Immature natural killer cell (primary cell): ENCODE measurements at regions not wholly inside any gene's neighbourhood (a gene's known extent, or its start where the extent isn't known, plus 50 kb on each side); places are given as distances from the start of the nearest gene placed in this dataset.

Experiments
- DNase-seq, 3 donors: peaks; one replicate each; pipeline ENCODE4 v3.0.0; 2022; ENCODE audit warnings: mixed read lengths in 1 of 3
- H3K27ac Mint-ChIP-seq, 6 donors: one replicate each; pipeline ENCODE4 v1.8.0; 2020; ENCODE audit warnings: mixed read lengths in 6 of 6, mild to moderate bottlenecking in 5 of 6, inconsistent platforms in 4 of 6, moderate library complexity in 3 of 6
- H3K27me3 Mint-ChIP-seq, 3 donors: one replicate each; pipeline ENCODE4 v1.8.0; 2020 to 2021; ENCODE audit warnings: low read depth in 3 of 3, mild to moderate bottlenecking in 3 of 3, mixed read lengths in 3 of 3, moderate library complexity in 3 of 3, inconsistent platforms in 1 of 3
- H3K36me3 Mint-ChIP-seq, 3 donors: one replicate each; pipeline ENCODE4 v1.8.0; 2020; ENCODE audit warnings: mixed read lengths in 3 of 3, inconsistent platforms in 2 of 3, mild to moderate bottlenecking in 2 of 3
- H3K4me1 Mint-ChIP-seq, 2 donors: one replicate each; pipeline ENCODE4 v1.8.0; 2020; ENCODE audit warnings: inconsistent platforms in 2 of 2, mild to moderate bottlenecking in 2 of 2, mixed read lengths in 2 of 2, moderate library complexity in 1 of 2
- H3K4me3 Mint-ChIP-seq, 5 donors: one replicate each; pipeline ENCODE4 v1.8.0; 2020; ENCODE audit warnings: mild to moderate bottlenecking in 5 of 5, mixed read lengths in 5 of 5, inconsistent platforms in 3 of 5, moderate library complexity in 3 of 5
- H3K9me3 Mint-ChIP-seq, 6 donors: one replicate each; pipeline ENCODE4 v1.8.0; 2020; ENCODE audit warnings: mild to moderate bottlenecking in 6 of 6, mixed read lengths in 6 of 6, inconsistent platforms in 4 of 6, moderate library complexity in 3 of 6

DNA sequence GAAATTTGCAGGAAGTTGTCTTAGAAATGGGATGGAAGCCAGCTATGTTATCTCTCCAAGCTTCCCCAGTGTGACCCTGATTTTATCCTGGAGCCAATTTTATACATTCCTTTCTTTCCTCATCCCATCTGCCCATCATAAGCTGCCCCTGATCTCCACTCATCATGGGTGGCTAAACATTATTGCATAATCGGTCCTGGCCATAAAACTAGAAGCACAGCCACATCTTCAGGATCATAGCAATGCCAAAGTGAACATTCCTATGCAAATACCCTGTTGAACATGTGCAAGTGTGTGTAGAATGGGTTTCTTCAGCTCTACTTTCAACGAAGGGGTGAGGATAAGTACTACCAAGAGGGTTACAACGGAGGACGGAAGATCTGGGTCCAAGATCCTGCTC, 50.6 kb upstream of the COG2 start:
- peaks cover 0 to 6% (median 2%) of the 10 kb centered on the region in 3 donors for H3K27me3 Mint-ChIP-seq
- no peaks in the 10 kb centered on the region for H3K36me3 Mint-ChIP-seq
- H3K27ac Mint-ChIP-seq = no peak overlapping the region
- no peak overlapping the region for H3K4me3 Mint-ChIP-seq
- no peaks in the 10 kb centered on the region for H3K9me3 Mint-ChIP-seq
- H3K4me1 Mint-ChIP-seq = no peaks in the 10 kb centered on the region
- DNase-seq = no peak

DNA sequence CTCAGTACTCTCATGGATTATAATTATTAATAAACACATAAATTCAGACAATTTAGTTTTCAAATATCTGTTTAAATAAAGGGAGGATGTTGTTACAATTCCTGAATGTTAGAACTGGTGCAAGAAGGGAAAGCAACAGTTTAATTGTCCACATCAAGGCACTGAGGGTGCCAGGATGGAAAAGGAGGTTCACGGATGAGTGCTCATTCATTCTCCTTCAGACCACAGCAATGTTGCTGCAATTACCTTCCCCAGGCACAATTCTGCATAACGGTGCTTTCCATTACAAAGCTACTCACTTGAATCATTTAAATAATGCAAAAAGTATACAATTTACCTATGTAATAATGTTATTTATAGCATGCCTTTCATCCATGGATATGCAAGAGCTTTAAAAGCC, 52.3 kb upstream of the COG2 start:
- no peak overlapping the region for H3K4me3 Mint-ChIP-seq
- H3K27ac Mint-ChIP-seq = no peak overlapping the region
- peaks cover 0 to 6% (median 2%) of the 10 kb centered on the region in 3 donors for H3K27me3 Mint-ChIP-seq
- H3K9me3 Mint-ChIP-seq = no peaks in the 10 kb centered on the region
- no peak for DNase-seq
- no peaks in the 10 kb centered on the region for H3K4me1 Mint-ChIP-seq
- H3K36me3 Mint-ChIP-seq = no peaks in the 10 kb centered on the region

DNA sequence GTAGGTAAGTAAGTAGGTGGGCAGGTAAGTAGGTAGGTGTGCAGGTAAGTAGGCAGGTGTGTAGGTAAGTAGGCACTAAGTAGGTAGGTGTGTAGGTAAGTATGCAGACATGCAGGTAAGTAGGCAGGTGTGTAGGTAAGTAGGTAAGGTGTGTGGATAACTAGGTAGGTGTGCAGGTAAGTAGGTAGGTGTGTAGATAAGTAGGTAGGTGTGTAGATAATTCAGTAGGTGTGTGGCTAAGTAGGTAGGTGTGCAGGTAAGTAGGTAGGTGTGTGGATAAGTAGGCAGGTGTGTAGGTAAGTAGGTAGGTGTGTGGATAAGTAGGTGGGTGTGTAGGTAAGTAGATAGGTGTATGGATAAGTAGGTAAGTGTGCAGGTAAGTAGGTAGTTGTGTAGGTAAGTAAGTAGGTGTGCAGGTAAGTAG, 53.9 kb upstream of the COG2 start:
- Mint-ChIP-seq H3K4me1 (no peaks in the 10 kb centered on the region), H3K36me3 (no peaks in the 10 kb centered on the region), H3K27ac (no peak overlapping the region), H3K4me3 (no peak overlapping the region), H3K27me3 (peaks cover 0 to 6% (median 2%) of the 10 kb centered on the region in 3 donors), H3K9me3 (no peaks in the 10 kb centered on the region)
- no peak for DNase-seq

DNA sequence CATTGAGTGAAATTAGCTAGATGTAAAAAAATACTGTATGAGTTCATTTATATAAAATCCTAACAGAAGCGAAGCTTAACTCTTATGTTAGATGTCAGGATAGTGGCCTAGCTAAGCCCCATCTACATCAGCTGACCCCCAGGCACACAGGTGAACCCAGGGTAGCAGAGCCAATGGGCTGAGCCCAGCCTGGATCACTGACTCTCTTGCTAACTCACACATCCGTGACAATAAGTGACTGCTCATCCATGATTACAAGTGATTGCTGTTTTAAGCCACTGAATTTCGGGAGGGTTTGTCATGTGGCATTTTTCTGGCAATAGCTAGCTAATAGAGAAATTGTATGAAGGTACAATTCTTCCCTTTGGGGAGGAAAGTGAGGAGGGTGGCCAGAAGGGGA, 55.2 kb upstream of the COG2 start:
- no peaks in the 10 kb centered on the region for H3K4me1 Mint-ChIP-seq
- no peak for DNase-seq
- H3K9me3 Mint-ChIP-seq = no peaks in the 10 kb centered on the region
- H3K36me3 Mint-ChIP-seq = no peaks in the 10 kb centered on the region
- peaks cover 0 to 3% (median 2%) of the 10 kb centered on the region in 3 donors for H3K27me3 Mint-ChIP-seq
- H3K4me3 Mint-ChIP-seq = no peak overlapping the region
- H3K27ac Mint-ChIP-seq = no peak overlapping the region

DNA sequence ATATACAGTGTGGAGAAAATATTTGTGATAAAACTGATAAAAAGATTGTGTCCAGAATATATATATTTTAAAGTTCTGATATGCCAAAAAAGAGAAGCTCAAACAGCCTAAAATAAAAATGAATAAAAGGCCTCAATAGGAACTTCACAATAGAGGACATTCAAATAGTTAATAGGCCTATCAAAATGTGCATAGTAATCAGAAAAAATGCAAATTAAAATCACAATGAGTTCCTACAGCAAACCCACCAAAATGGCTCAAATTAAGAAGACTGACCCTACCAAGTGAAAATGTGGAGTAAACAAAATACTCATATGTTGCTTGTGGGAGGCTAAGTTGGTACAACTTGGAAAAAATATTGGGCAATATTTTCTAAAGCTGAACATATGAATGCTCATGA, 57.6 kb upstream of the COG2 start:
- Mint-ChIP-seq H3K27ac (no peak overlapping the region), H3K36me3 (no peaks in the 10 kb centered on the region), H3K4me1 (no peaks in the 10 kb centered on the region)

DNA sequence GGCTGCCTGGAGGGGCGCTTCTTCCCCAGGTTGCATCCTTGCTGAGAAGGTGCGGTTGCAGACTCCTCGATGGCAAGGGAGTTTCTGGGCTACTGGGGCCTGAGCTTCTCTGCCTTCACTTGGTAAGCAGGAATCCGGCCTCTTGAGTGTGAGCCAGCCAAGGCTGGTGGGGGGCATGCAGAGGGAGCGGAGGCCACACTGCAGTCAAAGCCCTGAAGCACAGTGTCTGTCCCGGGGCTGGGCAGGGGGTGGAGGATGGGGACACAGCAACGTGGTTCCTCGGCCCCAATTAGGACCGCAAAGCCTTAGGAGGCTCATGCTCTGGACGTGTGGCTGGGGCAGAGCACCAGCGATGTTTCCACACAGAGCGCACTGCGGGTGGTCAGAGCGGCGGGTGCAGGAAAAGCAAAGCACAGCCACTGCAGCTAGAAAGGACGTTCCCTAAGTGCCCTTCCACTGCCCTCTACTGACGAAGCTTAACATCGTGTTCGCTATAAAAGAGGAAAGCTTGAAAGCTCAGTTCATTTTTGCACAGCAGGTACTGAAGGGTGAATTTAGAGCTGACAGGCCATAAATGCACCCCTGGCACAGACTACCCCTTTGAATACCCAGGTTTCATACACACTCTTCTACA, 60.7 kb upstream of the COG2 start:
- H3K9me3 Mint-ChIP-seq = peaks cover 0 to 2% (median 0%) of the 10 kb centered on the region in 6 donors
- H3K4me1 Mint-ChIP-seq = peaks cover 0 to 2% of the 10 kb centered on the region in 2 donors
- H3K27me3 Mint-ChIP-seq = peaks cover 3 to 5% (median 4%) of the 10 kb centered on the region in 3 donors
- H3K4me3 Mint-ChIP-seq = no peak overlapping the region
- no peaks in the 10 kb centered on the region for H3K36me3 Mint-ChIP-seq
- no peak for DNase-seq
- no peak overlapping the region for H3K27ac Mint-ChIP-seq

More for the DNA sequence above, 57.6 kb upstream of the COG2 start:
- no peak for DNase-seq
- H3K4me3 Mint-ChIP-seq = no peak overlapping the region
- no peaks in the 10 kb centered on the region for H3K9me3 Mint-ChIP-seq
- peaks cover 0 to 4% (median 2%) of the 10 kb centered on the region in 3 donors for H3K27me3 Mint-ChIP-seq

DNA sequence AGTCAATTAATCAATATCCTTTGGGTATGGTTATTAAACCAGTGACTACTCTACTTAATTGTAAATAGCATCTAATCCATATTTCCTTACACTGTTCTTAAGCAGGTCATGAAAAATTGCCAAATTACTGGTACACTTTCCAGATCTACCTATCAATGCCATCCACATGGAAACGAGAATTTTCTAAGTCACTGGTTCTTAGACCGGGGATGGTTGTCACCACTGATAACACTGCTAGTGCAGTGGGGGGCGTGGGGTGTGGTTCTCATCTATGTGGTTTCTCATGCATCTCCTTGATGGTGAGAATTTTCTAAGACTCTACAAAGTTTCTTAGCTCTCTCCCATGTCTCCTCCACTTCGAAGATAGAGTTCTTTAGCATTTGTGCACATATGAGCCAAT, 63.7 kb upstream of the COG2 start:
- H3K36me3 Mint-ChIP-seq = no peaks in the 10 kb centered on the region
- H3K27me3 Mint-ChIP-seq = peaks cover 5 to 8% (median 5%) of the 10 kb centered on the region in 3 donors
- H3K27ac Mint-ChIP-seq = no peak overlapping the region
- peaks cover 0 to 2% of the 10 kb centered on the region in 2 donors for H3K4me1 Mint-ChIP-seq
- peaks cover 0 to 2% (median 0%) of the 10 kb centered on the region in 6 donors for H3K9me3 Mint-ChIP-seq
- no peak for DNase-seq
- peak overlapping the region in 1 of 5 donors; percentile 27 for H3K4me3 Mint-ChIP-seq

DNA sequence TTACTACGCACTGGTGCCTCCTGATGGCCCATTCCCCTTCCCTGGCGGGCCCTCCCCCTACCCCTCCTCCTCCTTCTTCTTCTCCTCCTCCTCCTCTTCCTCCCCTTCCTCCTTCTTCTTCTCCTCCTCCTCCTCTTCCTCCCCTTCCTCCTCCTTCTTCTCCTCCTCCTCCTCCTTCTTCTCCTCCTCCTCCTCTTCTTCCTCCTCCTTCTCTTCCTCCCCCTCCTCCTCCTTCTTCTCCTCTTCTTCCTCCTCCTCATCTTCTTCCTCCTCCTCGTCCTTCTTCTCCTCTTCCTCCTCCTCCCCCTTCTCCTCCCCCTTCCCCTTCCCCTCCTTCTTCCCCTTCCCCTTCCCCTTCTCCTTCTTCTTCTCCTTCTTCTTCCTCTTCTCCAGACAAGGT, 64.7 kb upstream of the COG2 start:
- Mint-ChIP-seq H3K4me1 (peaks cover 0 to 2% of the 10 kb centered on the region in 2 donors), H3K27ac (no peak overlapping the region), H3K27me3 (peaks cover 5 to 8% (median 5%) of the 10 kb centered on the region in 3 donors), H3K36me3 (no peaks in the 10 kb centered on the region), H3K9me3 (peaks cover 0 to 2% (median 0%) of the 10 kb centered on the region in 6 donors), H3K4me3 (no peak overlapping the region)
- no peak for DNase-seq

DNA sequence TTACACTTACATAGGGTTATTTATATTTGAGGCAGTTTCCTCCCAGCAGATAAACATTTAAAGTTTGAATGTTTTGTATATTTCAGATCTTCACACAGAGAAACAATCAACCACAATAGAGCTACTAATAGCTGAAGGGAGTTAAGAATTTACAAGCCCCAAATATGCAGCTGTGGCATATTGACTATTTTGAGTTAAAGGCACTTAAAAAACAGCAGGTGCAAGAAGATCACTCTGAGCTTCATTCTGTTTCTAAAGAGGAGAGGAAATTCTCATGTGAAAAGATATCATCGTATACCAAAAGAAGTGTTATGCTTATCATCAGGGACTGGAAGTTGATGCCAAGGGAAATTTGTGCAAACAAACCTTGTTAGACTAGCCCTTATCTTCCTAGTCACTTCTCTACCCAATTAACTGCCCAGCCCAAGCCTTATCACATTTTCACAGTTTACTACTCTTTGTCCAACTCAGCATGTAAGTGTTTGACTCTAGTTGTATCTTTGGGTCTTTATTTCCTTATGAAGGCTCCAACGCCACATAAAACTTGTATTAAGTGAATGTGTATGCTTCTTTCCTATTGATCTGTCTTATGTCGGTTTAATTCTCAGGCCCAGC, 66.3 kb upstream of the COG2 start:
- no peak for DNase-seq
- Mint-ChIP-seq H3K4me1 (peaks cover 0 to 2% of the 10 kb centered on the region in 2 donors), H3K27ac (no peak overlapping the region), H3K9me3 (peaks cover 0 to 2% (median 0%) of the 10 kb centered on the region in 6 donors), H3K27me3 (peaks cover 3 to 7% (median 5%) of the 10 kb centered on the region in 3 donors), H3K4me3 (no peak overlapping the region), H3K36me3 (no peaks in the 10 kb centered on the region)

DNA sequence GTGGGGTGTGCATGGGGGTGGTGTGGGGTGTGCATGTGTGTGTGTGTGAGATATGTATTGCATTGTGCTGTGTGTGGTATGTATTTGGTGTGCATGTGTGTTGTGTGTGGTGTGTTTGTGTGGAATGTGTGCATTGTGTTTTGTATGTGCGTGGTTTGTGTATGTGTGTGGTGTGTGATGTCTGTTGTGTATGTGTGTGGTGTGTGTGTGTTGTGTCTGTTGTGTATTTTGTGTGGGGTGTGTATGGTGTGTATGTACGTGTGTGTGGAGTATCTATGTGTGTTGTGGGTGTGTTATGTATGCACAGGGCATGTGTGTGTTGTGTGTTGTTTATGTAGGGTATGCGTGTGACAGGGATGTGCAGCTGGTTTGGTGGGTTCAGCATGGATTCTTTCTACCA, 67.8 kb upstream of the COG2 start:
- DNase-seq = no peak
- Mint-ChIP-seq H3K4me1 (peaks cover 0 to 2% of the 10 kb centered on the region in 2 donors), H3K36me3 (no peaks in the 10 kb centered on the region), H3K4me3 (no peak overlapping the region), H3K27me3 (peaks cover 3 to 7% (median 5%) of the 10 kb centered on the region in 3 donors), H3K27ac (no peak overlapping the region), H3K9me3 (peaks cover 0 to 2% (median 0%) of the 10 kb centered on the region in 6 donors)

DNA sequence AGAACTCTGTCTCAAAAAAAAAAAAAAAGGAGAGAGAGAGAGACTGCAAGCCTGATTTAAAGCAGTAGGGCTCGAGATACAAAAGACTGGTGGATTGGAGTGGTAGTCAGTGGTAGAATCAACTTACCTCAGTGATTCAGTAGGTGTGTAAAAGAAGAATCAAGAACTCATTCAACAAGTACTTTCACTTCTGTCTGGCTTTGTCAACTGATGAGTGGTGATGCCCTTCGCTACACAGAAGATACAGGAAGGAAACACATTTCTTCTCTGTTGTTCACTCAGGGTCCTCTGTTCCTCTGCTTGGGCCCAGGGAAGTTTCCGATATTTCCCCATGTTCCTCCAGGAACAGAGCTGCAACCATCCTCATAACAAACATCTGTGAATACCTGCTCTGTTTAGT, 68.6 kb upstream of the COG2 start:
- H3K36me3 Mint-ChIP-seq = no peaks in the 10 kb centered on the region

DNA sequence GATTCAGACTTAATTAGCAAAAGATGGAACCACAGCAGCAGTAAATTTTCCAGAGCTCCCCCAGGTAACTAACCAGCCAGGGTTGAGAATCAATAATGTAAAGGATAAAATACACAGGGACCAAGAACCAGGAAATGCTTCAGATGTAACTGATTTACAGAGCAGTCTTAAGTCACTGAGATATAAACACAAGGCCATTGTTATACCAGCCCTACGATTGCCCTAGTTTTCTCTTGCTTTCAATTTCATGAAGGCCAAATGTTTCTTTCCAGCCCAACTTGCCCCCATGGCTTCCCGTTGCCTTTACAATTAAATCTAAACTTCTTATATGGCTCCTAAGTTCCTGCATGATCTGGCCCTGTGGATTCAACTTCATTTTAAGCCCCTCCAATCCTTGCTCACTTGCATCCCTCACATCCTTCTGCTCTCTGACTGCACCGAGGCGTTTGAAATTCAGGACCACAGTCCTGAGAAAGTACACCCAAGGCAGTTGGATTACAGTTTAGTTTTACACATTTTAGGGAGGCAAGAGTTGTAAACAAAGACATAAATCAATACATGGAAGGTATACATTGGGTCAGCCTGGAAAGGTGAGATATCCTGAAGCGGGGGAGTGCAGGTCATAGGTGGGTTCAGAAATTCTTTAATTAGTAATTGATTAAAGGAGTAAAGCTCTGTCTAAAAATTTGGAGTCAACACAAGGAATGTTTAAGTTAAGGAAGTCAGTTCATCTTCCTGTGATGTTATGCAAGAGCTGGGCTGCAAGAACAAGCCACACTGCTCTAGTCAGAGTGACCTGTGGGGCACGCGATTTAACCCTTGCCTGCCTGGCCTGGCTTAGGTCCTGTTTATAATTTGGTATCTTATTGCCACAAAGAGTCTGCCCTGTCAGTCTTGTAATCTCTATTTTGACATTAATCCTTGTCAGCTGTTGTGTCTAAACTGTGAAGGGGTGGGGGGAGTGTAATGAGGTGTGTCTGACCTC, 69.9 kb upstream of the COG2 start:
- no peaks in the 10 kb centered on the region for H3K4me1 Mint-ChIP-seq
- no peaks in the 10 kb centered on the region for H3K9me3 Mint-ChIP-seq
- no peak overlapping the region for H3K4me3 Mint-ChIP-seq
- H3K27ac Mint-ChIP-seq = no peak overlapping the region
- DNase-seq = no peak
- peaks cover 2 to 11% (median 3%) of the 10 kb centered on the region in 3 donors for H3K27me3 Mint-ChIP-seq
- no peaks in the 10 kb centered on the region for H3K36me3 Mint-ChIP-seq

More for the DNA sequence above, 68.6 kb upstream of the COG2 start:
- Mint-ChIP-seq H3K27ac (no peak overlapping the region), H3K4me3 (no peak overlapping the region), H3K4me1 (no peaks in the 10 kb centered on the region), H3K27me3 (peaks cover 3 to 9% (median 7%) of the 10 kb centered on the region in 3 donors), H3K9me3 (peaks cover 0 to 2% (median 0%) of the 10 kb centered on the region in 6 donors)
- no peak for DNase-seq

DNA sequence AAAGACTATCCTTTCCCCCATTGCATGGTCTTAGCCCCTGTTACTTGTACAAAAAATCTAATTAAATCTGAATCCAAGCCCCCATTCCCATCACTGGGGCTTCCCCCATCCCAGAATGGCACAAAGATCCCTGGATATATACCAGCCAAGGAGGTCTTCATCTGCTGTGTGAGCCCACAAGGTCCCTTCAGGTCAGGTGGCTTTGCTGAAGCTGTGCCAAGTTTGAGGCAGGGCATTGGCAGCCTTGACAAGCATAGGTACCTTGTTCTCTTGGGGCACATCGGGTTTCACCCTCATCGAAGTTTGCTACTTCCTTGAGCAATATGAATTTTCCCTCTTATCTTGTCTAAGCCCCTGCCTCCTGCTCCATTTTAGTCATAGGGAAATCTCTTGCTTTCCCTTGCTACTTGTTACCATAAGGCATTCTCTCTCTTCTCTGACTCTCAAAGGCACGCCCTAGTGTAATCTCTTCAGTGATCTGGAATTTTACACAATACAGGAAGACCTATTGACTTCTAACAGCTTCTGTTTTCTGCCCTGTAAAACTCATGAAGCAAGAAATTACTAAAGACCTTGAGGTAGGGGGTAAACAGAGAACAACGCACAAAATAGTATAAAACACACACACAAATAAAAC, 71.4 kb upstream of the COG2 start:
- no peak overlapping the region for H3K4me3 Mint-ChIP-seq
- H3K27ac Mint-ChIP-seq = no peak overlapping the region
- H3K36me3 Mint-ChIP-seq = no peaks in the 10 kb centered on the region
- DNase-seq = no peak
- H3K9me3 Mint-ChIP-seq = no peaks in the 10 kb centered on the region
- no peaks in the 10 kb centered on the region for H3K4me1 Mint-ChIP-seq
- H3K27me3 Mint-ChIP-seq = peaks cover 0 to 11% (median 5%) of the 10 kb centered on the region in 3 donors
